C4-2B (cell line): ENCODE measurements at regions not wholly inside any gene's neighbourhood (a gene's known extent, or its start where the extent isn't known, plus 50 kb on each side); places are given as distances from the start of the nearest gene placed in this dataset.

Experiments
- H3K27ac ChIP-seq: fragments of 450-650 bp; 2 replicates; pipeline ENCODE4 v1.5.1; 2017
- ZFX ChIP-seq: fragments of 450-650 bp; IDR thresholded peaks from 2 replicates; pipeline ENCODE4 v1.6.1; 2017
- TF ChIP-seq, protein P1 (sequence below): fragments of 450-650 bp; conservative IDR thresholded peaks from 2 replicates; pipeline ENCODE4 v1.5.1; 2017; ENCODE audit warnings: mild to moderate bottlenecking

DNA sequence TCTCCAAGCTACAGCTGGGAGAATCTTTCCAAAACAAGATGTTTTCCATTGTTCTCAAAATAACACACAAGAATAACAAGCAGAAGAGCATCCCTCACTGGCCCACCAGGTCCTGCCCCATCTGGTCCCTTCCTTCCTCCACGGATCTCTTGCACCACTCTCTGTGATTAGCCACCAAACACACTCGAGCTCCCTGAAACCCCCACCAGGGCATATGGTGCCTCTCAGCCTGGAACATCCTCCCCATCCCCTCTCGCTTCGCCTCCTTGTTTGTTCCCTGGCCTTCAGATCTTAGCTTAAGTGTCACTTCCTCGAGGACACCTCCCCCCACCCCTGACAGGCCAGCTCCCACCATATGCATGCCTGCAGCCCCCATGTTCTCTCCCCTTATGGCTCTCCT is 496.6 kb upstream of the PROK2 start:
- no peak for TF ChIP-seq ZFX
- TF ChIP-seq, protein P1, sequence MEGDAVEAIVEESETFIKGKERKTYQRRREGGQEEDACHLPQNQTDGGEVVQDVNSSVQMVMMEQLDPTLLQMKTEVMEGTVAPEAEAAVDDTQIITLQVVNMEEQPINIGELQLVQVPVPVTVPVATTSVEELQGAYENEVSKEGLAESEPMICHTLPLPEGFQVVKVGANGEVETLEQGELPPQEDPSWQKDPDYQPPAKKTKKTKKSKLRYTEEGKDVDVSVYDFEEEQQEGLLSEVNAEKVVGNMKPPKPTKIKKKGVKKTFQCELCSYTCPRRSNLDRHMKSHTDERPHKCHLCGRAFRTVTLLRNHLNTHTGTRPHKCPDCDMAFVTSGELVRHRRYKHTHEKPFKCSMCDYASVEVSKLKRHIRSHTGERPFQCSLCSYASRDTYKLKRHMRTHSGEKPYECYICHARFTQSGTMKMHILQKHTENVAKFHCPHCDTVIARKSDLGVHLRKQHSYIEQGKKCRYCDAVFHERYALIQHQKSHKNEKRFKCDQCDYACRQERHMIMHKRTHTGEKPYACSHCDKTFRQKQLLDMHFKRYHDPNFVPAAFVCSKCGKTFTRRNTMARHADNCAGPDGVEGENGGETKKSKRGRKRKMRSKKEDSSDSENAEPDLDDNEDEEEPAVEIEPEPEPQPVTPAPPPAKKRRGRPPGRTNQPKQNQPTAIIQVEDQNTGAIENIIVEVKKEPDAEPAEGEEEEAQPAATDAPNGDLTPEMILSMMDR = no peak
- H3K27ac ChIP-seq = no peak overlapping the region

DNA sequence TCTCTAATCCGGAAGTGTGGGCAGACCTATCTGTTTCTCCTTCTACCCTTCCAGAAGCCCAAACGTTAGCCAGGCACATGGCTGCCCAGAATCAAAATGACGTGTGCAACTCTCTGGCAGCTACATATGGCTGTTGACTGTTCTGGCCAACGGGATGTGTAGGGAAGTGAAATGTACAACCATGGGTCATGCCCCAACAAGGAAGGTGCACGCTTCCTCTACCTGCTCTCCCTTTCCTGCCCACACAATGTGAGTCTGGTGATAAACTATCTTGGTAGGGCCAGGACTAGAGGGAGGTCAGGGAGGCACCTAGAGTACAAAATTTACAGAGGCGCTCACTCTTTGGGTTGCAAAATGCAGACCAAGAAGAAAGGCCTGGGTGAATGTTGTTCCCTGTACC is 495.9 kb upstream of the PROK2 start:
- H3K27ac ChIP-seq = peak overlapping the region; percentile 62; the same call in 1 of the 2 replicates
- no peak for TF ChIP-seq ZFX
- TF ChIP-seq, protein P1 = no peak

DNA sequence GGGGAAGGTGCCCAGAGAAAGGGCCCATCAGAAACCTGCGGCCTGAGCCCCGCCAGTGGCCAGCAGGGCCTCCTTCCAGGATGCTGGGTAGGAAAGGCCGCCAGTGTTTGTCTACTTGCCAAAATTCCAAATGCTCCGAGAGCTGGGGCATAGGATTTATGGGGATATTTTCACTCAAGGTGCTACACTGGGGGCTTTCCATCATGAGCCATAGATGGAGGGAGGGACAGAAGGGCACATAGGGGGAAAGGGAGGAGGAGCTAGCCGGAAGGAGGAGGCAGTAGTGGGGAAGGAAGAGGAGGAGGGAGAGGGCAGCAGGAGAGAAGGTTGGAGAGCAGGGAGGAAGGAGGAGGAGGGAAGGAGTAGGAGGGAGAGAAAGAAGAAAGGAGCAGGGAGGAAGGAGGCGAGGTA is 494.7 kb upstream of the PROK2 start:
- TF ChIP-seq, protein P1 = no peak
- TF ChIP-seq ZFX = no peak
- peak overlapping the region; percentile 62 for H3K27ac ChIP-seq

DNA sequence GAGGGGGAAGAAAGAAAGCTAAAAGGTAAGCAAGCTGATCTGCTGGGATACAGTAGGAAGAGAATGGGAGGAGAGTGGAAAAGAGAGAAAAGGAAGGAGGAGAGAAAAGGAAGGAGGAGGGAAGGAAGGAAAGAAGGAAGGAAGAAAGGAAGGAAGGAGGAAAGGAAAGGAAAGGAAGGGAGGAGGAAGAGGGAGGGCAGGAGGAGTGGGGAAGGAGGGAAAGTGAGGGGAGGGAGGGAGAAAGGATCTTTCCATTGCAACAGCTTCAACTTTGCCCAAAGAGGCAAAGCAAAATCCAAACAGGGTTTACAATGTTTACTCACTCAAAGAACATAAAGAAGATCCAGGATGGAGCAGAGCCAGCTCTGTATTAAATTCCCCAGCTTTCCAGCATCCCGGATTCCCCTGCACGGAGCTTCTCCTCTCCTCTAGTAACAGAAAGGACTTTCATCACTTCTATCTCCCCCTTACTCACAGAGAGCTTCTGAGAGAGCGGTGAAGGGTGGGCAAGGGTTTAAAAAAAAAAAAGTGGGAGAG is 494.2 kb upstream of the PROK2 start:
- TF ChIP-seq, protein P1 = no peak
- no peak for TF ChIP-seq ZFX
- H3K27ac ChIP-seq = peak overlapping the region; percentile 62

DNA sequence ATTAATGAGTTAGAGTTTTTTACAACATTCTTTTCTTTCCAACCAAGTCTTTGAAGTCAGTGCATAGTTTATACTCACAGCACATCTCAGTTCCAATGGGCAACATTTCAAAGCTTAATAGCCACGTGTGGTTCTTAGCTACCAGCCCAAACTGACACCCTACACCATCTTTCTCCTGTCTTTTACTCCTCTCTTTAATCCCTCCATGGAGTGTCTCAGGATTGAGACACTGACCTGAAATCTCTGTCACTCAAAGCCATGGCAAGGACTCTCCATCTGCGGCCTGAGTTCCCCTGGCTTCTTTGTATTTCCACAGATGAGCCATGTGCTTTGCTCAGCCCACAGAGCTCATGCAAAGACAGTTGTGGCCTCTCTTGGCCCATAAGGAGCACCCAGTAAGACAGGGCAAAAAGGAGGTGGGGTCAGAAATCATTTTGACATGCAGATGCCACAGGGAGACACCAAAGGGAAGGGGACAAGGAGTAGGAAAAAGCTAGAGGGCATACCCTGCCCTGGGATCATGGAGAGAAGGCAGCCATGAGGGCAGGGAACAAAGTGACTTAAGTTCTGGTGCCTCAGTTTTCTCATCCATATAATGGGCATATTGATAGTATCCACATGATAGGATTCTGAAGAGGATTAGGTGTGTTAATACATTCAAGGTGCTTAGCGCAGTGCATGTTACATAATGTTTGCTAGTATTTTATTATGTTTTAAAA is 493.6 kb upstream of the PROK2 start:
- H3K27ac ChIP-seq = peak overlapping the region; percentile 62
- no peak for TF ChIP-seq ZFX
- TF ChIP-seq, protein P1 = no peak

DNA sequence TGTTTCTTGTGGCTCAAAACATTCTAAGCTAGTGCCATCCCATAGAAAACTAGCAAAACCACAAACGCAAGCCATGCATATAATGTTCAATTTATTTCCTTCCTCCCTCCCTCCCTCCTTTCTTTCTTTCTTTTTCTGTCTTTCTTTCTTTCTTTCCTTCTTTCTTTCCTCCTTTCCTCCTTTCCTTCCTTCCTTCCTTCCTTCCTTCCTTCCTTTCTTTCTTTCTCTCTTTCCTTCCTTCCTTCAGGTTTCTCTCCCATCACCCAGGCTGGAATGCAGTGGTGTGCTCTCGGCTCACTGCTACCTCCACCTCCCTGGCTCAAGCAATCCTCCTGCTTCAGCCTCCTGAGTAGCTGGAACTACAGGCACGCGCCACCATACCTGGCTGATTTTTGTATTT is 492.8 kb upstream of the PROK2 start:
- TF ChIP-seq ZFX = no peak
- TF ChIP-seq, protein P1 = no peak

DNA sequence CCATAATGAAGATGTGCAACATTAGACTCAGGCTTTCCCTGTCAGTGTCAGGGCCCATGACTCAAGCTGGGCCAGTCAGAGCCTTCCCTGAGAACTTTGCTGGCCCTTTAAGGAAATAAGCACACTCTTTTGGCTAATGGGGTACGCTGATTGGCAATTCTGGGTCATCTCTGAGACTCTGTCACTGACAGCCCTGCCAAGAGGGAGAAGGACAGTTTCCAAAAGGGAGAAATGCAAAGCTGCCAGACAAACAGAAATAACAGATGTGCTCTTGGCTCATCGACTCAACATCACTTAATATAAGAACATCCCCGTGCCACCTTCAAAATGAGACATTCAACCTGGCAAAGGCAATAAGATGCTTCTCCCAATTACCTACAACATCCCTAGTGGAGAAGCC is 491.9 kb upstream of the PROK2 start:
- no peak overlapping the region for H3K27ac ChIP-seq
- TF ChIP-seq, protein P1 = no peak
- TF ChIP-seq ZFX = no peak

More for the DNA sequence above, 492.8 kb upstream of the PROK2 start:
- no peak overlapping the region for H3K27ac ChIP-seq
